ACC112 (cell line): ENCODE measurements at regions not wholly inside any gene's neighbourhood (a gene's known extent, or its start where the extent isn't known, plus 50 kb on each side); places are given as distances from the start of the nearest gene placed in this dataset.

Experiments
- H2AFZ ChIP-seq: fragments of 200-600 bp; sonication (generic); one replicate; pipeline ENCODE4 v1.6.0; 2017; ENCODE audit warnings: antibody characterized with exemption, low read length; ENCODE audit not compliant: unreplicated experiment
- H3K27ac ChIP-seq: fragments of 200-600 bp; sonication (generic); 2 replicates; pipeline ENCODE4 v1.5.1; 2014; ENCODE audit warnings: low read depth, mild to moderate bottlenecking, antibody characterized with exemption, low read length, moderate library complexity
- H3K27me3 ChIP-seq: fragments of 200-600 bp; sonication (generic); 2 replicates; pipeline ENCODE4 v1.6.1; 2014; ENCODE audit warnings: mild to moderate bottlenecking, antibody characterized with exemption, low read length, moderate library complexity, mixed read lengths; ENCODE audit not compliant: insufficient read depth
- H3K36me3 ChIP-seq: fragments of 200-600 bp; sonication (generic); 2 replicates; pipeline ENCODE4 v1.6.1; 2016; ENCODE audit warnings: mild to moderate bottlenecking, antibody characterized with exemption, low read length, moderate library complexity, mixed read lengths; ENCODE audit not compliant: insufficient read depth
- H3K4me1 ChIP-seq: fragments of 200-600 bp; sonication (generic); one replicate; pipeline ENCODE4 v1.6.1; 2016; ENCODE audit warnings: low read length, mixed read lengths; ENCODE audit not compliant: insufficient read depth, unreplicated experiment, control insufficient read depth
- H3K4me3 ChIP-seq: fragments of 200-600 bp; sonication (generic); 2 replicates; pipeline ENCODE4 v1.5.1; 2014; ENCODE audit warnings: mild to moderate bottlenecking, low read depth, low read length
- H3K79me2 ChIP-seq: fragments of 200-600 bp; sonication (generic); one replicate; pipeline ENCODE4 v1.6.0; 2016; ENCODE audit warnings: low read length; ENCODE audit not compliant: control insufficient read depth, unreplicated experiment, insufficient read depth

DNA sequence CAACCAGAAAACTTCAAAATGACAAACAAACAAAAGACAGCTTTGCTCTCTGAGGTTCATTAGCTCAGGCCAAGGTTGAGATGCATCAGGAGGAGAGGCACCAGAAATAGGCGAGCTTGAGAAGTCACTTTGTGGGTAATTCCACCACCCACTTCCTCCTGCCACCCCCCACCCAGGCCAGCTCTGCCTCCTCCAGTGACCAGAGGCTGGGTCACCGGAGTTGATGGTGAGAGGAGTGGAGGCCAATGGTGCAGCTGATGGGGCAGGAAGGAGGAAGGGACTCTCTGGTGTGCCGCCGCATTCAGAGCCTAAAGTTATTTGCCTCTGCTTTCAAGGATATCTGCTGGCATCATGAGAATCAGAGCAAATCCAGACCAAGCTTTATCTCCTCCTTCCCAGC is 73.8 kb upstream of the ASTN2 start:
- Histone ChIP-seq H3K79me2 (no peaks in the 10 kb centered on the region), H3K27me3 (peaks cover 7% of the 10 kb centered on the region; the same call in 1 of the 2 replicates), H3K4me1 (no peaks in the 10 kb centered on the region), H3K4me3 (no peak overlapping the region), H3K36me3 (no peaks in the 10 kb centered on the region), H3K27ac (no peak overlapping the region), H2AFZ (no peak overlapping the region)

DNA sequence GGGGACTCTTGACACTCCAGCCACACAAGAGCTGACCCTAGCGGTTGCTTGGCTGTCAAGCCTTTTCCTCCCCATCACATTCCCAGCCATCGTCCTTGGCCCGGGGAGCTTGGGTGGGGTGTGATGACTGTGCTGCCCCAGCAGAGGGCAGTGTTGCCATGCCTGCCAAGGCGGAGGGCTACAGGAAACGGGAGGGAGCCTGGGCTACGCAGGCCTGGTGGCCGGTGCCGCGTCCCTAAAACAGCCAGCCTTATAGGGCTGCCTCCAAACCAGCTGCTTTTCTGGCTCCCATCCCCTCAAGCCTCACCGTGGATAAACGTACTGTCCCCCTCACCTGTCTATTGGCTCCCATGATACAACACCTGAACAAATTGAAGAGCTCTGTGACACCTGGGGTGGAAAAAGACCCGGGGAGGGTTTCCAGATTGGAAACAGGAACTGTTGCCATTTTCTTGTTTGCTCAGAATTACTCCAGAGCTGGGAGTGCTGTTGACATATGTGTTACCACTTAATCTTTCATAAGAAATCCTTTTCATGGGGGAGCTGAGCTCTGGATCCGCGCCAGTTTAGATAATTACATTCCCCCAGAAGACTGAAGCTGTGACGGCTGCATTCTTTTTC is 72.8 kb upstream of the ASTN2 start:
- Histone ChIP-seq H3K27ac (no peak overlapping the region), H3K79me2 (no peaks in the 10 kb centered on the region), H2AFZ (no peak overlapping the region), H3K27me3 (peaks cover 7% of the 10 kb centered on the region; the same call in 1 of the 2 replicates), H3K4me3 (no peak overlapping the region), H3K4me1 (no peaks in the 10 kb centered on the region), H3K36me3 (no peaks in the 10 kb centered on the region)

GRCh38 chr9:117486426-117486825 is 71.6 kb upstream of the ASTN2 start:
- H3K27me3 ChIP-seq, result peaks cover 6% of the 10 kb centered on the region; the same call in 1 of the 2 replicates
- no peak overlapping the region for H3K4me3 ChIP-seq
- no peaks in the 10 kb centered on the region for H3K36me3 ChIP-seq
- no peak overlapping the region for H3K27ac ChIP-seq
- no peaks in the 10 kb centered on the region for H3K4me1 ChIP-seq
- H2AFZ ChIP-seq, result no peak overlapping the region
- H3K79me2 ChIP-seq, result no peaks in the 10 kb centered on the region

- H3K4me1 ChIP-seq, result no peaks in the 10 kb centered on the region
- no peak overlapping the region for H3K4me3 ChIP-seq
- H3K27me3 ChIP-seq, result no peaks in the 10 kb centered on the region; the same call in 1 of the 2 replicates
- no peak overlapping the region for H3K27ac ChIP-seq
- H2AFZ ChIP-seq, result no peak overlapping the region
- no peaks in the 10 kb centered on the region for H3K36me3 ChIP-seq
- H3K79me2 ChIP-seq, result no peaks in the 10 kb centered on the region
These were observed 70.3 kb upstream of the ASTN2 start for GRCh38 chr9:117485176-117485575.

GRCh38 chr9:117480729-117481128 is 65.9 kb upstream of the ASTN2 start:
- Histone ChIP-seq H3K4me1 (no peaks in the 10 kb centered on the region), H2AFZ (no peak overlapping the region), H3K36me3 (no peaks in the 10 kb centered on the region), H3K79me2 (no peaks in the 10 kb centered on the region), H3K27me3 (no peaks in the 10 kb centered on the region; the same call in 1 of the 2 replicates), H3K4me3 (no peak overlapping the region), H3K27ac (no peak overlapping the region)

- Histone ChIP-seq H2AFZ (no peak overlapping the region), H3K27ac (no peak overlapping the region), H3K4me1 (no peaks in the 10 kb centered on the region), H3K27me3 (no peaks in the 10 kb centered on the region; the same call in 1 of the 2 replicates), H3K4me3 (no peak overlapping the region), H3K36me3 (no peaks in the 10 kb centered on the region), H3K79me2 (no peaks in the 10 kb centered on the region)
These were observed 65.4 kb upstream of the ASTN2 start for GRCh38 chr9:117480253-117480652.

- Histone ChIP-seq H3K27ac (no peak overlapping the region), H2AFZ (no peak overlapping the region)
These were observed 58.4 kb upstream of the ASTN2 start for GRCh38 chr9:117473293-117473692.

DNA sequence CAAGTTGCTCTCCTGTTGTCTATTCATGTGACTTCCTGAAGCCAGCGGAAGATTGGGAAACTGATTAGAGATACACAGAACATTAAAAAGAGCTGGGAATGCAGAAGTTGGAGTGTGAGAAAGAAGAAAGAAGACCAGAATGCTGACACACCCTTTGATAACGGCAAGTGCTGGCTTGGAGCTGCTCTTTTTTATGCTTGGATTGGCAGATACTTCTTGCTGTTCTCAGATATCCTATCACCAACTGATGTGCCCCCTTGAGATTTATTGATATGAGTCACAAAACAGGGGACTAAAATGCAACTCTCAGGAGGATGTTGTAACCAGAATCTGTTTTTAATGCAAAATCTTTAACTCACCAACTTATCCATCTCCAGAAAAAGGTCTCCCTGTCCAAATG is 56.0 kb upstream of the ASTN2 start:
- no peak overlapping the region for H3K4me3 ChIP-seq
- no peak overlapping the region for H2AFZ ChIP-seq

More at GRCh38 chr9:117473293-117473692, 58.4 kb upstream of the ASTN2 start:
- H3K27me3 ChIP-seq, result no peaks in the 10 kb centered on the region
- no peak overlapping the region for H3K4me3 ChIP-seq
- H3K4me1 ChIP-seq, result no peaks in the 10 kb centered on the region
- H3K79me2 ChIP-seq, result no peaks in the 10 kb centered on the region
- H3K36me3 ChIP-seq, result no peaks in the 10 kb centered on the region

DNA sequence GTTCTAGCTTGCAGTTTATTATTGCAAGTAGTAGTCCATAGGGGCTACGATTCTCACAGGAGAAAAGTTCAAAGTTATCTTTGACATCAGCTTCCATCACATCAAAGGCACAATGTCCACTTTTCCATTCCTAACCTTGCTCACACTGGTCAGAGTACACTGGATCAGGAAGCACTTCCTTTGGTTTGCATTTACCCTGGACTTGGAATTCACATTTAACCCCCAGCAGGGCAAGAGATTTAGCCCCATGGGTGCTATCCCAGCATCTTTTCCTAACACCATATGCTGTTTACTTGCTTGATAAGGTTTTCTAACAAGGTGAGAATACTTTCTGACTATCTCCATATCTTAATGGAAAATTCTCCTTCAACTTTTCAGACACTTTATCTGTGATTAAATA is 55.6 kb upstream of the ASTN2 start:
- Histone ChIP-seq H3K4me1 (no peaks in the 10 kb centered on the region), H3K36me3 (no peaks in the 10 kb centered on the region), H3K79me2 (no peaks in the 10 kb centered on the region), H2AFZ (no peak overlapping the region), H3K27ac (no peak overlapping the region), H3K4me3 (no peak overlapping the region), H3K27me3 (no peaks in the 10 kb centered on the region)

More for the DNA sequence above, 56.0 kb upstream of the ASTN2 start:
- Histone ChIP-seq H3K4me1 (no peaks in the 10 kb centered on the region), H3K27me3 (no peaks in the 10 kb centered on the region), H3K27ac (no peak overlapping the region), H3K79me2 (no peaks in the 10 kb centered on the region), H3K36me3 (no peaks in the 10 kb centered on the region)

GRCh38 chr9:117466111-117466510 is 51.3 kb upstream of the ASTN2 start:
- no peaks in the 10 kb centered on the region for H3K79me2 ChIP-seq
- no peaks in the 10 kb centered on the region for H3K27me3 ChIP-seq
- no peaks in the 10 kb centered on the region for H3K4me1 ChIP-seq
- H3K27ac ChIP-seq, result no peak overlapping the region
- no peak overlapping the region for H3K4me3 ChIP-seq
- no peak overlapping the region for H2AFZ ChIP-seq
- no peaks in the 10 kb centered on the region for H3K36me3 ChIP-seq

GRCh38 chr9:117465706-117466105 is 50.8 kb upstream of the ASTN2 start:
- Histone ChIP-seq H3K36me3 (no peaks in the 10 kb centered on the region), H2AFZ (no peak overlapping the region), H3K79me2 (no peaks in the 10 kb centered on the region), H3K4me1 (no peaks in the 10 kb centered on the region), H3K27me3 (no peaks in the 10 kb centered on the region), H3K4me3 (no peak overlapping the region), H3K27ac (no peak overlapping the region)
